Left ventricle myocardium inferior (tissue), 1 donor: ENCODE measurements at regions not wholly inside any gene's neighbourhood (a gene's known extent, or its start where the extent isn't known, plus 50 kb on each side); places are given as distances from the start of the nearest gene placed in this dataset.

Experiments
- DNase-seq: peaks from one replicate; pipeline ENCODE4 v3.0.0-alpha.2; 2020
- H3K27ac ChIP-seq: fragments of 200-600 bp; replicated peaks from 2 replicates; pipeline ENCODE4 v1.8.0; 2021
- H3K27me3 ChIP-seq: fragments of 200-600 bp; 2 replicates; pipeline ENCODE4 v1.8.0; 2021; ENCODE audit warnings: low read depth
- H3K36me3 ChIP-seq: fragments of 200-600 bp; 2 replicates; pipeline ENCODE4 v1.8.0; 2021
- H3K4me1 ChIP-seq: fragments of 200-600 bp; 2 replicates; pipeline ENCODE4 v1.8.0; 2021
- H3K4me3 ChIP-seq: fragments of 200-600 bp; 2 replicates; pipeline ENCODE4 v1.8.0; 2021; ENCODE audit warnings: mild to moderate bottlenecking, moderate library complexity
- H3K9me3 ChIP-seq: fragments of 200-600 bp; replicated peaks from 2 replicates; pipeline ENCODE4 v1.8.0; 2021
- CTCF ChIP-seq: fragments of 200-600 bp; IDR thresholded peaks from 2 replicates; pipeline ENCODE4 v1.8.0; 2021; ENCODE audit warnings: antibody characterized with exemption, mild to moderate bottlenecking, borderline replicate concordance
- intact Hi-C: fragments of 100-400 bp; cut with micrococcal nuclease; formaldehyde crosslinking; loops from one replicate; pipeline ENCODE4 v1.11.0; 2022
- donor health status: DM: no; HTN: yes; CAD: no; lungs with severe emphysema.

- H3K27ac ChIP-seq = no peak overlapping the region
- no peak overlapping the region for H3K4me3 ChIP-seq
- TF ChIP-seq CTCF = no peak
- H3K27me3 ChIP-seq = peaks cover 29% of the 10 kb centered on the region
- H3K4me1 ChIP-seq = no peaks in the 10 kb centered on the region
- H3K9me3 ChIP-seq = no peaks in the 10 kb centered on the region
- intact Hi-C loops = no loop called here
- no peak for DNase-seq
- no peaks in the 10 kb centered on the region for H3K36me3 ChIP-seq
These were observed 137.1 kb downstream of the CTTN start for GRCh38 chr11:70535191-70535971.

- Histone ChIP-seq H3K9me3 (peaks cover 2% of the 10 kb centered on the region), H3K36me3 (no peaks in the 10 kb centered on the region), H3K27ac (no peak overlapping the region), H3K4me3 (no peak overlapping the region), H3K4me1 (no peaks in the 10 kb centered on the region), H3K27me3 (peaks cover 29% of the 10 kb centered on the region)
- intact Hi-C loops = no loop called here
- TF ChIP-seq CTCF = no peak
- no peak for DNase-seq
These were observed 137.9 kb downstream of the CTTN start for GRCh38 chr11:70536051-70536877.

GRCh38 chr11:70537576-70538571 lies 139.5 kb downstream of the CTTN start:
- intact Hi-C loops = no loop called here
- peaks cover 41% of the 10 kb centered on the region for H3K27me3 ChIP-seq
- no peak for DNase-seq

GRCh38 chr11:70538641-70539359 lies 140.5 kb downstream of the CTTN start:
- DNase-seq = no peak

More at GRCh38 chr11:70537576-70538571, 139.5 kb downstream of the CTTN start:
- TF ChIP-seq CTCF = no peak
- Histone ChIP-seq H3K9me3 (peaks cover 10% of the 10 kb centered on the region), H3K4me3 (no peak overlapping the region), H3K36me3 (no peaks in the 10 kb centered on the region), H3K27ac (no peak overlapping the region), H3K4me1 (no peaks in the 10 kb centered on the region)

More at GRCh38 chr11:70538641-70539359, 140.5 kb downstream of the CTTN start:
- H3K36me3 ChIP-seq = no peaks in the 10 kb centered on the region
- TF ChIP-seq CTCF = no peak
- intact Hi-C loops = no loop called here
- peaks cover 44% of the 10 kb centered on the region for H3K27me3 ChIP-seq
- H3K9me3 ChIP-seq = peaks cover 10% of the 10 kb centered on the region
- H3K4me3 ChIP-seq = no peak overlapping the region
- H3K27ac ChIP-seq = no peak overlapping the region
- H3K4me1 ChIP-seq = no peaks in the 10 kb centered on the region
